ENCODE measurements at regions not wholly inside any gene's neighbourhood (a gene's known extent, or its start where the extent isn't known, plus 50 kb on each side); places are given as distances from the start of the nearest gene placed in this dataset.

- POLR2A ChIA-PET, result no interaction called here
- Histone ChIP-seq H3K4me3 (replicated peaks in 1 of 3; ENCODE audit: insufficient read depth in 1 of 3, low read depth in 1 of 3, low read length in 3 of 3) (no peak overlapping the region), H3K79me2 (ENCODE audit: control insufficient read depth, insufficient read depth, low read length) (no peaks in the 10 kb centered on the region), H3K9me3 (replicated peaks; ENCODE audit: control insufficient read depth, insufficient read depth, low read length) (no peaks in the 10 kb centered on the region), H3K36me3 (ENCODE audit: control insufficient read depth in 2 of 2, extremely low read depth in 1 of 2, insufficient read depth in 2 of 2, low read length in 2 of 2) (no peaks in the 10 kb centered on the region), H2AFZ (ENCODE audit: low read depth, low read length) (no peak overlapping the region), H3K9ac (replicated peaks; ENCODE audit: extremely low read depth, insufficient read depth, low read length) (no peak overlapping the region), H3K4me2 (ENCODE audit: insufficient read depth, low read length) (no peak overlapping the region), H3K27ac (ENCODE audit: insufficient read depth, low read depth, low read length) (no peak overlapping the region), H3K4me1 (ENCODE audit: control insufficient read depth, extremely low read depth, insufficient read depth, low read length) (no peaks in the 10 kb centered on the region), H3K27me3 (ENCODE audit: control insufficient read depth in 2 of 2, insufficient read depth in 2 of 2, low read length in 2 of 2) (no peaks in the 10 kb centered on the region), H4K20me1 (replicated peaks; ENCODE audit: control insufficient read depth, extremely low read depth, insufficient read depth, low read length) (no peaks in the 10 kb centered on the region), H3K9me1 (replicated peaks; ENCODE audit: control insufficient read depth, extremely low read depth, insufficient read depth, low read length) (no peaks in the 10 kb centered on the region)
- intact Hi-C loops (cut with micrococcal nuclease) (no loop called here), dilution Hi-C loops (cut with MboI; ENCODE audit: extremely low pct_ligation_motif_present, low sequenced_read_pairs) (no loop called here)
- CTCF ChIA-PET, result no interaction called here
- FAIRE-seq, result no peak
- TF ChIP-seq POLR2AphosphoS5 (IDR thresholded peaks at IDR 0.05; ENCODE audit: insufficient read depth, low read depth, low read length) (no peak), FOS (IDR thresholded peaks at IDR 0.05; ENCODE audit: borderline replicate concordance, insufficient read depth, low read length) (no peak), EZH2 (IDR thresholded peaks at IDR 0.05; ENCODE audit: borderline replicate concordance, low read depth, low read length, severe bottlenecking) (no peak), CTCF (IDR thresholded peaks at IDR 0.05; ENCODE audit: extremely low read depth in 1 of 2, insufficient read depth in 1 of 2, low read depth in 1 of 2, low read length in 2 of 2) (no peak), MYC (IDR thresholded peaks at IDR 0.05; ENCODE audit: low read depth, low read length) (no peak), JUN (IDR thresholded peaks at IDR 0.05; ENCODE audit: borderline replicate concordance, insufficient read depth, insufficient read length, low read depth) (no peak), MAX (IDR thresholded peaks at IDR 0.05; ENCODE audit: insufficient read depth, insufficient read length) (no peak), POLR2A (IDR thresholded peaks at IDR 0.05; ENCODE audit: low read depth, low read length) (no peak), GATA2 (IDR thresholded peaks at IDR 0.05; ENCODE audit: insufficient read depth, insufficient read length, low read depth, low read length) (no peak)
- no TSS peak for BruUV-seq (replicated peaks)
- DNase-seq (ENCODE audit: low read depth, low spot score), result no peak
These were observed 229.1 kb upstream of the SHH start for GRCh38 chr7:156041398-156041797.
